T-helper 17 cell (primary cell): ENCODE measurements at regions not wholly inside any gene's neighbourhood (a gene's known extent, or its start where the extent isn't known, plus 50 kb on each side); places are given as distances from the start of the nearest gene placed in this dataset.
"Not testable (repeated sequence)": the region's sequence is repeated elsewhere in the genome, so short reads cannot be mapped to it uniquely, and the experiment has no call there.

Source experiments
- ATAC-seq: fragments of 150-1000 bp; cut with Tn5 transposase; 2 replicates; pipeline ENCODE4 v1.10.0; 2021; ENCODE audit warnings: mild to moderate bottlenecking, moderate library complexity
- DNase-seq, 3 donors: peaks; one replicate each; pipeline versions ENCODE4 v3.0.0 to v3.0.0-alpha.2; 2020 to 2021
- H3K9me3 ChIP-seq: one replicate; pipeline ENCODE4 v1.7.0; 2013; ENCODE audit warnings: low read length, mild to moderate bottlenecking; ENCODE audit not compliant: control insufficient read depth, poor library complexity, severe bottlenecking
- H3K27ac Mint-ChIP-seq: one replicate; pipeline ENCODE4 v1.8.0; 2022; ENCODE audit warnings: mild to moderate bottlenecking, moderate library complexity, mixed read lengths
- H3K27me3 Mint-ChIP-seq: one replicate; pipeline ENCODE4 v1.8.0; 2022; ENCODE audit warnings: mixed read lengths
- H3K36me3 Mint-ChIP-seq: one replicate; pipeline ENCODE4 v1.8.0; 2022; ENCODE audit warnings: low read depth, mixed read lengths
- H3K4me1 Mint-ChIP-seq: one replicate; pipeline ENCODE4 v1.8.0; 2022; ENCODE audit warnings: mild to moderate bottlenecking, mixed read lengths
- H3K4me3 Mint-ChIP-seq: one replicate; pipeline ENCODE4 v1.8.0; 2022; ENCODE audit warnings: mild to moderate bottlenecking, moderate library complexity, mixed read lengths

DNA sequence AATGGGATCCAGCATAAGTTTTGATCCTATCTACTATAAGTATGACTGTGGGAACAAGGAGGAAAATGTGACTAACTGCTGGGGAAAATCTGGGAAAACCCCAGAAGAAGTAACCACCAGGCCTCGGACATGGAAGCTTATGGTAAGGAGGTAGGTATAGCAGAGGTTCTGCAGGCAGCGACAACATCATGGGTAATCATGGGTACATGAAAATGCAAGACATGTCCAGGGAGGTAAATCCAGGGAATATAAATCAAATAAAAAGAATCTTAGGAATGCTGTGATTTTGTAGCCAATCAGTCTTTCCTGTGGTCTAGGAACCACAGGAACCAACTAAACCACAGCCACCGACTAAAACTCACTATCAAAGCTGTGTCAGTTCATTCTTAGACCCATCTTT lies 168.3 kb upstream of the NPY start:
- no peak overlapping the region for H3K4me3 Mint-ChIP-seq
- DNase-seq (no peak), ATAC-seq (no peak)
- no peak overlapping the region for H3K27ac Mint-ChIP-seq
- peaks cover 32% of the 10 kb centered on the region for H3K27me3 Mint-ChIP-seq
- H3K36me3 Mint-ChIP-seq, result no peaks in the 10 kb centered on the region
- no peaks in the 10 kb centered on the region for H3K9me3 ChIP-seq
- H3K4me1 Mint-ChIP-seq, result no peaks in the 10 kb centered on the region

DNA sequence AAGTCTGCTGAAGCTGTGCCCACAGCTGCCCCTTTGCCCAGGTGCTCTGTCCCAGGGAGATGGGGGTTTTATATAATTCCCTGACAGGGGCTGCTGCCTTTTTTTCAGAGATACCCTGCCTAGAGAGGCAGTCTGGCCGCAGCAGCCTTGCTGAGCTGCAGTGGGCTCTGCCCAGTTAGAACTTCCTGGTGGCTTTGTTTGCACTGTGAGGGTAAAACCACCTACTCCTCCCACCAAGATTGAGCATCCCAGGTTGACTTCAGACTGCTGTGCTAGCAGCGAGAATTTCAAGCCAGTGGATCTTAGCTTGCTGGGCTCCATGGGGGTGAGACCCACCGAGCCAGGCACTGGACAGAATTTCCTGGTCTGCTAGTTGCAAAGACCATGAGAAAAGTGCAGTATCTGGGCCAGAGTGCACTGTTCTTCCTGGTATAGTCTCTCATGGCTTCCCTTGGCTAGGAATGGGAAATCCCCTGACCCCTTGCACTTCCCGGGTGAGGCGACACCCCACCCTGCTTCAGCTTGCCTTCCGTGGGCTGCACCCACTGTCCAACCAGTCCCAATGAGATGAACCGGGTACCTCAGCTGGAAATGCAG lies 166.0 kb upstream of the NPY start:
- not testable (repeated sequence) for DNase-seq, H3K9me3 ChIP-seq, H3K4me3 Mint-ChIP-seq, H3K36me3 Mint-ChIP-seq, ATAC-seq, H3K4me1 Mint-ChIP-seq, H3K27ac Mint-ChIP-seq
- H3K27me3 Mint-ChIP-seq, result peaks cover 29% of the 10 kb centered on the region

- no peaks in the 10 kb centered on the region for H3K4me1 Mint-ChIP-seq
- DNase-seq (no peak), ATAC-seq (no peak)
- no peaks in the 10 kb centered on the region for H3K36me3 Mint-ChIP-seq
- H3K27ac Mint-ChIP-seq, result no peak overlapping the region
- H3K27me3 Mint-ChIP-seq, result peaks cover 16% of the 10 kb centered on the region
- H3K9me3 ChIP-seq, result no peaks in the 10 kb centered on the region
- no peak overlapping the region for H3K4me3 Mint-ChIP-seq
These were observed 164.1 kb upstream of the NPY start for GRCh38 chr7:24119852-24120251.

DNA sequence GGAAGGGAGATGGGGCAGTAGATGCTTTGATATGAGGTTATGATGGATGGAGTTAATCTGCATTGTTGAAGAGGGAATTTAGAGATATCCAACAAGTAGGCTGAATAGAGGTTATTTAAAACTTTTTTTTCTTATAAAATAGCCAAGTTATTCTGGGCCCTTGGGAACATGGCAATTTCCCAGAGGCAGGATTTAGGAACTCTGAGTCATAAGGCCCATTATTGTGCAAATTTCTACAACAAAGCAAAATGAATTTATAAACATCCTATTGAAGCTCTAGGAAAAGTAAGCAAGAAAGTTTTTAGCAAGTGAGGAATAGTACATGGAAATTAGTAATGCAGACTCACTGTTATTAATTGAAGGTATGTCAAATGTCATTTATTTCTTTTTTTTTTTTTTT lies 160.9 kb upstream of the NPY start:
- no peaks in the 10 kb centered on the region for H3K9me3 ChIP-seq
- no peak overlapping the region for H3K4me3 Mint-ChIP-seq
- H3K36me3 Mint-ChIP-seq, result no peaks in the 10 kb centered on the region
- DNase-seq (no peak), ATAC-seq (no peak)
- peaks cover 11% of the 10 kb centered on the region for H3K27me3 Mint-ChIP-seq
- H3K27ac Mint-ChIP-seq, result no peak overlapping the region
- no peaks in the 10 kb centered on the region for H3K4me1 Mint-ChIP-seq

GRCh38 chr7:24125765-24126164 lies 158.2 kb upstream of the NPY start:
- H3K36me3 Mint-ChIP-seq, result no peaks in the 10 kb centered on the region
- DNase-seq, result no peak
- no peak overlapping the region for H3K27ac Mint-ChIP-seq
- no peaks in the 10 kb centered on the region for H3K9me3 ChIP-seq
- ATAC-seq, result no peak
- H3K4me1 Mint-ChIP-seq, result no peaks in the 10 kb centered on the region
- H3K27me3 Mint-ChIP-seq, result peaks cover 23% of the 10 kb centered on the region
- no peak overlapping the region for H3K4me3 Mint-ChIP-seq

GRCh38 chr7:24127930-24128329 lies 156.1 kb upstream of the NPY start:
- H3K27me3 Mint-ChIP-seq, result peaks cover 30% of the 10 kb centered on the region
- H3K4me3 Mint-ChIP-seq, result no peak overlapping the region
- ATAC-seq, result no peak
- no peaks in the 10 kb centered on the region for H3K4me1 Mint-ChIP-seq
- no peaks in the 10 kb centered on the region for H3K9me3 ChIP-seq
- DNase-seq, result no peak
- no peaks in the 10 kb centered on the region for H3K36me3 Mint-ChIP-seq
- H3K27ac Mint-ChIP-seq, result no peak overlapping the region

DNA sequence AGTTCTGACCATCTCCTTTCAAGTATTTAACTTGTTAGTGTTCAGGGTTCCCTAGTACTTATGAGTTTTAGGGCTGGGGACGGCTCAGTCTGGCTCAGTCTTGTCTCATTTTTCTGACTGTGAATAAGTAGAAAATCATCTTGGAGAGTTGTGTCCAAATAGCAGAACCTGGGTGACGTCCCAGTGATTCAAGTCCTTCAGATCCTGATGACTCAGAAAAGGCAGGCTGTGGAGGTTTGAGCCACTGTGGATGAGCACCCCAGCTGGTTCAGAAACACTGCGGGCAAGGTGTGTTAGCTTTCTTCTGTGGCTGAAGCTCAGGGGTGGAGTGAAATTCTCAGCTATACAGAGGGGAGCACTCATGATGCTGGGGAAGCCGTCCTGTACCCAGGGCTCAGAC lies 154.4 kb upstream of the NPY start:
- ATAC-seq, result no peak

GRCh38 chr7:24130631-24131030 lies 153.4 kb upstream of the NPY start:
- H3K27me3 Mint-ChIP-seq, result peaks cover 30% of the 10 kb centered on the region
- H3K9me3 ChIP-seq, result no peaks in the 10 kb centered on the region
- no peak overlapping the region for H3K4me3 Mint-ChIP-seq
- H3K27ac Mint-ChIP-seq, result no peak overlapping the region
- peaks cover 8% of the 10 kb centered on the region for H3K4me1 Mint-ChIP-seq
- ATAC-seq (no peak), DNase-seq (no peak)
- no peaks in the 10 kb centered on the region for H3K36me3 Mint-ChIP-seq

More for the DNA sequence above, 154.4 kb upstream of the NPY start:
- H3K27ac Mint-ChIP-seq, result no peak overlapping the region
- H3K9me3 ChIP-seq, result no peaks in the 10 kb centered on the region
- no peaks in the 10 kb centered on the region for H3K36me3 Mint-ChIP-seq
- H3K27me3 Mint-ChIP-seq, result peaks cover 30% of the 10 kb centered on the region
- DNase-seq, result no peak
- peaks cover 4% of the 10 kb centered on the region for H3K4me1 Mint-ChIP-seq
- H3K4me3 Mint-ChIP-seq, result no peak overlapping the region

GRCh38 chr7:24133691-24134090 lies 150.3 kb upstream of the NPY start:
- H3K36me3 Mint-ChIP-seq, result no peaks in the 10 kb centered on the region
- DNase-seq (no peak), ATAC-seq (no peak)
- H3K4me1 Mint-ChIP-seq, result peaks cover 9% of the 10 kb centered on the region
- no peak overlapping the region for H3K4me3 Mint-ChIP-seq
- no peaks in the 10 kb centered on the region for H3K9me3 ChIP-seq
- peaks cover 34% of the 10 kb centered on the region for H3K27me3 Mint-ChIP-seq
- no peak overlapping the region for H3K27ac Mint-ChIP-seq

DNA sequence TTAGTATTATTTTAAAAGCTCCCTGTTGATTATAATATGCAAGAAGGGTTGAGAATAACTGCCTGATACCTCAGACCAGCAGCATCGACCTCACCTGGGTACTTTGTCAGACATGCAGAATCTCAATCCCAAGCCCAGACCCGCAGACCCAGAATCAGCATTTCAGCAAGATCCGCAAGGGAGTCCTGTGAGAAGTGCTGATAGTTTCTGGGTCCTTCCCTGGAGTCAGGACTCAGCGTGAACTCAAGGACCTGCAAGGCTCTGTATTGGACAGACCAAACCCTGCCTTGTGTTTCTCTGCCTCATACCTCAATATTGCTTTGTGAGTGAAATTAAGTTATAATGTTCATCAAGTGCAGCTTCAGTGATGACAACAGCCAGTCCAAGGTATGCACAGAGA lies 149.5 kb upstream of the NPY start:
- Mint-ChIP-seq H3K4me1 (peaks cover 9% of the 10 kb centered on the region), H3K27me3 (peaks cover 27% of the 10 kb centered on the region), H3K27ac (no peak overlapping the region), H3K4me3 (no peak overlapping the region), H3K36me3 (no peaks in the 10 kb centered on the region)
- DNase-seq (no peak), ATAC-seq (no peak)
- no peaks in the 10 kb centered on the region for H3K9me3 ChIP-seq

DNA sequence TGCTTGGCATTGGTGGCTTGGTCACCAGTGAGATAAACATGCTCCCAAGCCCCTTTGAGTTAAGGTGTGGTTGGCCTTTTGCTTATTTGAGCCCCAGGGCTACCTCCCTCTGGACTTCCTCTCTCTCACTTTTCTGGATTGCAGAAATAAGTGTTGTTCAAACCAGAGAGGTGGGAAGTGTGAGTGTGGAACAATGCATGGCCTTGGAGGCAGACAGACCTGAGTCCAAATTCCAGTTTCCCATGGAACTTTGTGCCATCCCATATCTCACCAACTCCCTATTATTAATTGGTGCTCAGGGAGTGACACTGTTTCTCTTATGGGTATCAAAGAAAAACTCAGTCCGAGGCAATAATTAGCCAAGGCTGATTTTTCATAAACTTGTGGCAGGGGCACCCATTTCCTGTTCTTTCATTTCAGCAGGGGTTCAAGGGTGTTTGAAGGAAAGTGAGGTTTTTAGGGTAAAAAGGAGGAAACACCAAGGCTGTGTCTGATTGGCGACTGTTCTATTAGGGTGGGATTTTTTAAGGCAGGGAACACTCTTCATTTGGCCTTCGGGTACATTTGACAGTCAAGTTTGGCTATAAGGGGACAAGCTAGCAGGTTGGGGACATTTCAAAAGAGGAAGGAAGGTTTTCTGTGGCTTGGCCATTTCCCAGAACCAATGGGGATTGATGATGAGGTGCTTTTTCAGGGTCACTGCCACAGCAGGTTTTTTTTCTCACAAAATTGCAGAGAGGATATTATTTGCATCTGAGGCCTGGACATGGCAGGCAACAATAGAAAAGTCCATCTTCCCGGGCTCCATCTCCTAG lies 148.8 kb upstream of the NPY start:
- H3K36me3 Mint-ChIP-seq, result no peaks in the 10 kb centered on the region
- H3K4me1 Mint-ChIP-seq, result peaks cover 9% of the 10 kb centered on the region
- DNase-seq, result no peak
- no peak overlapping the region for H3K27ac Mint-ChIP-seq
- no peak overlapping the region for H3K4me3 Mint-ChIP-seq
- H3K27me3 Mint-ChIP-seq, result peaks cover 27% of the 10 kb centered on the region
- no peak for ATAC-seq
- H3K9me3 ChIP-seq, result no peaks in the 10 kb centered on the region

DNA sequence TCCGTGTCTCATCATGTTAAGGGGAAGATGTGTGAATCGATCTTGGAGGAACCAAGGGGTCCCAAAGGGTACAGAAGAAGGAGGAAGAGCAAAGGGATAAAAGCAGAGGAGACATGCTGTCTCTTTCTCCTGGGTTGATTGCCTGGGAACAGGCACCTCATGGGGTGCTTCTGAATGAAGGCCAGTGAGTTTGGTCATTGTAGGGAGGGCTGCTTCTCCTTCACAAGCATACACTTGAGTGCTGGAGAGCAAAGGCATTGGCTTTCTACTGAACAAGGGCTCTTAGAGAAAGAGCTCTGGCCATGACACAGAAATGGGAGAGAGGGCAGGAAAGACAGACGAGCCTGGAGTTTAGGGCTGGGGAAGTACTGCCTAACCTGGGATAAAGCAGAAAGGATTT lies 146.7 kb upstream of the NPY start:
- no peak for ATAC-seq
- no peak for DNase-seq
- H3K4me1 Mint-ChIP-seq, result peaks cover 9% of the 10 kb centered on the region

GRCh38 chr7:24138343-24138742 lies 145.6 kb upstream of the NPY start:
- Mint-ChIP-seq H3K27ac (no peak overlapping the region), H3K36me3 (no peaks in the 10 kb centered on the region), H3K4me1 (peaks cover 9% of the 10 kb centered on the region), H3K27me3 (peaks cover 36% of the 10 kb centered on the region), H3K4me3 (no peak overlapping the region)
- H3K9me3 ChIP-seq, result no peaks in the 10 kb centered on the region
- ATAC-seq (no peak), DNase-seq (no peak)

More for the DNA sequence above, 146.7 kb upstream of the NPY start:
- Mint-ChIP-seq H3K36me3 (no peaks in the 10 kb centered on the region), H3K27ac (no peak overlapping the region), H3K27me3 (peaks cover 35% of the 10 kb centered on the region), H3K4me3 (no peak overlapping the region)
- H3K9me3 ChIP-seq, result no peaks in the 10 kb centered on the region

- no peak for ATAC-seq
- Mint-ChIP-seq H3K4me3 (no peak overlapping the region), H3K36me3 (no peaks in the 10 kb centered on the region), H3K4me1 (peaks cover 5% of the 10 kb centered on the region), H3K27ac (no peak overlapping the region), H3K27me3 (peaks cover 36% of the 10 kb centered on the region)
- DNase-seq, result no peak
- no peaks in the 10 kb centered on the region for H3K9me3 ChIP-seq
These were observed 144.0 kb upstream of the NPY start for GRCh38 chr7:24140001-24140400.
